ENCODE measurements at regions not wholly inside any gene's neighbourhood (a gene's known extent, or its start where the extent isn't known, plus 50 kb on each side); places are given as distances from the start of the nearest gene placed in this dataset.

DNA sequence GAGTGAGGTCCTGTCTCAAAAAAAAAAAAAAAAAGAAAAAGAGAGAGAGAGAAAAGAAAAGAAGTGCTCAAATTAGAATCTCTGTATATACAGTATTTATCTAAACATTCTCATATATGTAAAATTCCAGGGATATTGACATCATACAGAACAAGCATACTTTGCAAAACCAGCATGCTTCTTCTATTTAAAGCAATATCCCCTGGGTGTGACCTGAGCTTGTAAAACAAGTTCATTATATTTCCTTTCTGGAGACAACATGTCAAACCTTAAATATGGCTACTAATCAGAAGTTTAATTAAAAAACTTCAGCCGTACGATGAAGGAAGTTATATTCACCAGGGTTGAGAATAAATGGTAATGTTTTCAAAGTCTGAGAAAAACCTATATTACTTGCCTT lies 175.8 kb upstream of the HMGA2 start:
- TF ChIP-seq, protein P1, sequence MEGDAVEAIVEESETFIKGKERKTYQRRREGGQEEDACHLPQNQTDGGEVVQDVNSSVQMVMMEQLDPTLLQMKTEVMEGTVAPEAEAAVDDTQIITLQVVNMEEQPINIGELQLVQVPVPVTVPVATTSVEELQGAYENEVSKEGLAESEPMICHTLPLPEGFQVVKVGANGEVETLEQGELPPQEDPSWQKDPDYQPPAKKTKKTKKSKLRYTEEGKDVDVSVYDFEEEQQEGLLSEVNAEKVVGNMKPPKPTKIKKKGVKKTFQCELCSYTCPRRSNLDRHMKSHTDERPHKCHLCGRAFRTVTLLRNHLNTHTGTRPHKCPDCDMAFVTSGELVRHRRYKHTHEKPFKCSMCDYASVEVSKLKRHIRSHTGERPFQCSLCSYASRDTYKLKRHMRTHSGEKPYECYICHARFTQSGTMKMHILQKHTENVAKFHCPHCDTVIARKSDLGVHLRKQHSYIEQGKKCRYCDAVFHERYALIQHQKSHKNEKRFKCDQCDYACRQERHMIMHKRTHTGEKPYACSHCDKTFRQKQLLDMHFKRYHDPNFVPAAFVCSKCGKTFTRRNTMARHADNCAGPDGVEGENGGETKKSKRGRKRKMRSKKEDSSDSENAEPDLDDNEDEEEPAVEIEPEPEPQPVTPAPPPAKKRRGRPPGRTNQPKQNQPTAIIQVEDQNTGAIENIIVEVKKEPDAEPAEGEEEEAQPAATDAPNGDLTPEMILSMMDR (IDR thresholded peaks at IDR 0.05; ENCODE audit: insufficient read depth, low read length, poor library complexity, severe bottlenecking): no peak
- no peak for TF ChIP-seq EZH2phosphoT487 (conservative IDR thresholded peaks at IDR 0.05; ENCODE audit: low read length)
